ENCODE measurements at regions not wholly inside any gene's neighbourhood (a gene's known extent, or its start where the extent isn't known, plus 50 kb on each side); places are given as distances from the start of the nearest gene placed in this dataset.

- intact Hi-C loops (cut with micrococcal nuclease; ENCODE audit: unreplicated experiment), result no loop called here
- H3K4me1 ChIP-seq (ENCODE audit: insufficient read depth, low read length, poor library complexity, severe bottlenecking), result no peaks in the 10 kb centered on the region
- no peak overlapping the region for H3K27ac ChIP-seq (ENCODE audit: low read depth, low read length, poor library complexity, severe bottlenecking)
- ChIA-PET CTCF (no interaction called here), POLR2A (ENCODE audit: low non-redundant PET) (no interaction called here)
- no peak for TF ChIP-seq EZH2 (IDR thresholded peaks at IDR 0.05; ENCODE audit: borderline replicate concordance, low read depth, low read length, poor library complexity, severe bottlenecking)
- TF ChIP-seq, protein P1, sequence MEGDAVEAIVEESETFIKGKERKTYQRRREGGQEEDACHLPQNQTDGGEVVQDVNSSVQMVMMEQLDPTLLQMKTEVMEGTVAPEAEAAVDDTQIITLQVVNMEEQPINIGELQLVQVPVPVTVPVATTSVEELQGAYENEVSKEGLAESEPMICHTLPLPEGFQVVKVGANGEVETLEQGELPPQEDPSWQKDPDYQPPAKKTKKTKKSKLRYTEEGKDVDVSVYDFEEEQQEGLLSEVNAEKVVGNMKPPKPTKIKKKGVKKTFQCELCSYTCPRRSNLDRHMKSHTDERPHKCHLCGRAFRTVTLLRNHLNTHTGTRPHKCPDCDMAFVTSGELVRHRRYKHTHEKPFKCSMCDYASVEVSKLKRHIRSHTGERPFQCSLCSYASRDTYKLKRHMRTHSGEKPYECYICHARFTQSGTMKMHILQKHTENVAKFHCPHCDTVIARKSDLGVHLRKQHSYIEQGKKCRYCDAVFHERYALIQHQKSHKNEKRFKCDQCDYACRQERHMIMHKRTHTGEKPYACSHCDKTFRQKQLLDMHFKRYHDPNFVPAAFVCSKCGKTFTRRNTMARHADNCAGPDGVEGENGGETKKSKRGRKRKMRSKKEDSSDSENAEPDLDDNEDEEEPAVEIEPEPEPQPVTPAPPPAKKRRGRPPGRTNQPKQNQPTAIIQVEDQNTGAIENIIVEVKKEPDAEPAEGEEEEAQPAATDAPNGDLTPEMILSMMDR (conservative IDR thresholded peaks at IDR 0.05; ENCODE audit: low read depth, low read length), result no peak
- no peaks in the 10 kb centered on the region for H3K9me3 ChIP-seq (ENCODE audit: low read depth, low read length, poor library complexity, severe bottlenecking)
- no TSS peak for BruUV-seq (replicated peaks)
- H3K4me3 ChIP-seq (ENCODE audit: low read depth, low read length, poor library complexity, severe bottlenecking), result no peak overlapping the region
- H3K27me3 ChIP-seq (replicated peaks; ENCODE audit: insufficient read depth, low read depth, low read length, poor library complexity), result no peaks in the 10 kb centered on the region
- no peak for DNase-seq (ENCODE audit: low spot score)
- H3K36me3 ChIP-seq (ENCODE audit: insufficient read depth, low read length, poor library complexity, severe bottlenecking), result no peaks in the 10 kb centered on the region
Measured at GRCh38 chr6:98669371-98669770, 165.0 kb upstream of the POU3F2 start.

DNA sequence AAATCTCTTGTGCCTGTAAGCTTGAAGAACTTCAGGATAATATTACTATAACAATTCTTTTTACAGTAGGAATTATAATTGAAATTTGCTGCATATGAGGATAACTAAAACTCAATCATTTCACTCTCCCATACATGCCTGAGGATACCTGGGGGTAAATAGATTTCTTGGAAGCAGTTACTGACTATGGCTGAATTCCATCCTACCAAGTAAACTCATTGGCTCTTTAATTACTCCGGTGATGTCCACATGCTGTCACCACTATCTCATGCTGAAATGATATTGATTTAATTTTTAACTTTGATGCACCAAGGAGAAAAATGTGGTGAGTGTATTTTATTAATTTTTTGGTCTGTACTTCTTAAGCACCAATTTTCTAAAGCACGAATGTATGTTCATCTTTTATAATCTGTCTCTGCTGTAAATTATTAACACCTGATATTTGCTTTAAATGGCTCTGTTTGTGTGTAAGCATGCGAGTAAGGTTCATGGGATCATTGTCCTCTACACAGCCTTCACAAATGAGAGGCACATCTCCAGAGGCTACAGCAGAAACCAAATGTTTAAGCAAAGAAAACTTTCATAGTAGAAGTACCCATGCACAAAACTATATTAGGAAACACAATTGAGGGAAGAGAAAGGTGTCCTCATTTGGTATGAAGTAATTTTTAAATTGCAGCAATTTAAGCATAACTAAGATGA, 164.2 kb upstream of the POU3F2 start:
- Histone ChIP-seq H3K27me3 (replicated peaks; ENCODE audit: insufficient read depth, low read depth, low read length, poor library complexity) (no peaks in the 10 kb centered on the region), H3K4me3 (ENCODE audit: low read depth, low read length, poor library complexity, severe bottlenecking) (no peak overlapping the region), H3K4me1 (ENCODE audit: insufficient read depth, low read length, poor library complexity, severe bottlenecking) (no peaks in the 10 kb centered on the region), H3K9me3 (ENCODE audit: low read depth, low read length, poor library complexity, severe bottlenecking) (no peaks in the 10 kb centered on the region), H3K36me3 (ENCODE audit: insufficient read depth, low read length, poor library complexity, severe bottlenecking) (no peaks in the 10 kb centered on the region), H3K27ac (ENCODE audit: low read depth, low read length, poor library complexity, severe bottlenecking) (no peak overlapping the region)
- ChIA-PET POLR2A (ENCODE audit: low non-redundant PET) (no interaction called here), CTCF (no interaction called here)
- intact Hi-C loops (cut with micrococcal nuclease; ENCODE audit: unreplicated experiment), result no loop called here
- TF ChIP-seq, protein P1 (conservative IDR thresholded peaks at IDR 0.05; ENCODE audit: low read depth, low read length), result no peak
- no peak for TF ChIP-seq EZH2 (IDR thresholded peaks at IDR 0.05; ENCODE audit: borderline replicate concordance, low read depth, low read length, poor library complexity, severe bottlenecking)
- no TSS peak for BruUV-seq (replicated peaks)
- no peak for DNase-seq (ENCODE audit: low spot score)

DNA sequence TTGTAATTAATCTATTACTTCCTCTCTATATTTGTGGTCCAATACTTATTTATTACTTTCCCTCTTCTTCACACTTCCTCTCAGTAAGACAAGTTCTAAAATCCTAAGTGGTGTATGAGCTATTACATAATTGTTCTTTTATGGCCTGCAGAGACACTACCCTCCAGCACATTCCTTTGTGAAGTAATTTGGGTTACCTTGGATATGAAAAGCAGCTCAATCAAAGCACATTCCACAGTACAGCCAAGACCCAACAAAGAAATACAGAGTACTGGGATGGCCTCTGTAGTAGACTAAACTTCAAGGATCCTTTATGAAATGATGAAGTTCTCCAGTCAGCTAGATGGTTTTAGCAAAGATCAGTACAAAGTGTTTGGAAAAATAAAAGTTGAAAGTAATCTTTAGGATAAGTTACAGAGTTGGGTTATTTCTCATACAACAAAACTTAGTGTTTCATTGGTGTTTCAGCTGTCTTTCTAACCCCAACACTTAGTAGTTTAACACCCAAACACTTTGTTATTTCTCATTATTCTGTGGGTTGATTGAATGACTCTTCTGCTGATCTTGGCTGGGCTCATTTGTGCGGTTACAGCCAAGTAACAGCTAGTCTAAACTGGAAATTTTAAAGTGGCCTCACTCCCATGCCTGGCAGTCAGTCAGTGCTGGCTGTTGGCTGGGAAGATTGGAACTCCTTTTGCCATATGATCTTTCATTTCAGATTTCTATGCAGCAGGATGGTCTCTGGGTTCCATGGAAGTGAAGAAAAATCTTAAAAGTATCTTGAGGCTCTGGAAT, 161.5 kb upstream of the POU3F2 start:
- Histone ChIP-seq H3K9me3 (ENCODE audit: low read depth, low read length, poor library complexity, severe bottlenecking) (no peaks in the 10 kb centered on the region), H3K27ac (ENCODE audit: low read depth, low read length, poor library complexity, severe bottlenecking) (no peak overlapping the region), H3K27me3 (replicated peaks; ENCODE audit: insufficient read depth, low read depth, low read length, poor library complexity) (no peaks in the 10 kb centered on the region), H3K36me3 (ENCODE audit: insufficient read depth, low read length, poor library complexity, severe bottlenecking) (no peaks in the 10 kb centered on the region), H3K4me1 (ENCODE audit: insufficient read depth, low read length, poor library complexity, severe bottlenecking) (no peaks in the 10 kb centered on the region), H3K4me3 (ENCODE audit: low read depth, low read length, poor library complexity, severe bottlenecking) (no peak overlapping the region)
- peak; percentile 1 for DNase-seq (ENCODE audit: low spot score)
- intact Hi-C loops (cut with micrococcal nuclease; ENCODE audit: unreplicated experiment), result no loop called here
- BruUV-seq (replicated peaks), result no TSS peak
- no peak for TF ChIP-seq EZH2 (IDR thresholded peaks at IDR 0.05; ENCODE audit: borderline replicate concordance, low read depth, low read length, poor library complexity, severe bottlenecking)
- TF ChIP-seq, protein P1 (conservative IDR thresholded peaks at IDR 0.05; ENCODE audit: low read depth, low read length), result no peak
- ChIA-PET POLR2A (ENCODE audit: low non-redundant PET) (no interaction called here), CTCF (no interaction called here)
